H1 (cell line): ENCODE measurements at regions not wholly inside any gene's neighbourhood (a gene's known extent, or its start where the extent isn't known, plus 50 kb on each side); places are given as distances from the start of the nearest gene placed in this dataset.

ENCODE experiments used
- CTCF ChIA-PET: fragments of 300-600 bp; sonication (Branson Sonifier 250); formaldehyde crosslinking; loops from one replicate; lab custom pipeline; 2021; ENCODE audit not compliant: partially characterized antibody; lab: Charles Lee
- POLR2A ChIA-PET: fragments of 300-600 bp; sonication (Branson Sonifier 250); formaldehyde crosslinking; loops from one replicate; lab custom pipeline; 2021; ENCODE audit warnings: inconsistent platforms; ENCODE audit not compliant: partially characterized antibody; lab: Charles Lee
- DNase-seq, 2 experiments: peaks; one replicate each; pipeline versions ENCODE4 v3.0.0 to v3.0.0-alpha.2; 2010 to 2022; ENCODE audit warnings: low spot score in 2 of 2, low read depth in 1 of 2, mixed read lengths in 1 of 2
- FAIRE-seq: peaks from 2 replicates; lab custom pipeline; 2011; peaks lifted over from hg19 to GRCh38; lab: Jason Lieb, UNC
- H2AFZ ChIP-seq: 2 replicates; pipeline ENCODE4 v1.8.1; 2012; ENCODE audit warnings: low read length, inconsistent platforms
- H2AK5ac ChIP-seq: 2 replicates; pipeline ENCODE4 v1.6.1; 2013; ENCODE audit warnings: low read depth, low read length
- H2BK120ac ChIP-seq: replicated peaks from 2 replicates; pipeline ENCODE3; 2013; ENCODE audit warnings: low read depth, low read length, inconsistent platforms
- H2BK12ac ChIP-seq: 2 replicates; pipeline ENCODE4 v1.6.1; 2013; ENCODE audit warnings: low read depth, low read length
- H2BK15ac ChIP-seq: 2 replicates; pipeline ENCODE4 v1.6.1; 2013; ENCODE audit warnings: low read length
- H2BK20ac ChIP-seq: 2 replicates; pipeline ENCODE4 v1.6.1; 2013; ENCODE audit warnings: low read length
- H2BK5ac ChIP-seq: 2 replicates; pipeline ENCODE4 v1.6.1; 2013; ENCODE audit warnings: low read depth, low read length
- H3K14ac ChIP-seq: 2 replicates; pipeline ENCODE4 v1.6.1; 2013; ENCODE audit warnings: inconsistent platforms; ENCODE audit not compliant: insufficient read length
- H3K18ac ChIP-seq: 2 replicates; pipeline ENCODE4 v1.6.1; 2013; ENCODE audit warnings: low read length; ENCODE audit errors: extremely low read depth
- H3K23ac ChIP-seq: 2 replicates; pipeline ENCODE4 v1.6.1; 2013; ENCODE audit warnings: inconsistent platforms; ENCODE audit not compliant: insufficient read length
- H3K23me2 ChIP-seq: 2 replicates; pipeline ENCODE4 v1.6.1; 2013; ENCODE audit warnings: low read depth, low read length
- H3K27ac ChIP-seq: 2 replicates; pipeline ENCODE4 v1.6.1; 2011; ENCODE audit warnings: low read depth, low read length, inconsistent platforms
- H3K27me3 ChIP-seq, 4 experiments: replicated peaks in 1 of 4; 1 replicate in 1 of 4; 2 replicates in 3 of 4; pipeline versions ENCODE4 v1.6.1 to v1.8.1; 2011 to 2013; ENCODE audit warnings: low read length in 3 of 4, mild to moderate bottlenecking in 3 of 4, inconsistent platforms in 2 of 4, mixed read lengths in 2 of 4, moderate library complexity in 1 of 4; ENCODE audit not compliant: control insufficient read depth in 3 of 4, insufficient read depth in 3 of 4; ENCODE audit errors: extremely low read depth in 1 of 4
- H3K36me3 ChIP-seq, 4 experiments: 2 replicates each; pipeline versions ENCODE4 v1.6.1 to v1.8.1; 2011 to 2013; ENCODE audit warnings: mild to moderate bottlenecking in 4 of 4, low read length in 3 of 4, moderate library complexity in 2 of 4, control low read depth in 1 of 4, inconsistent platforms in 1 of 4; ENCODE audit not compliant: insufficient read depth in 4 of 4, control insufficient read depth in 2 of 4
- H3K4ac ChIP-seq: replicated peaks from 2 replicates; pipeline ENCODE3; 2013; ENCODE audit warnings: low read length, low read depth, mixed read lengths, inconsistent platforms; ENCODE audit not compliant: insufficient read length
- H3K4me1 ChIP-seq, 4 experiments: replicated peaks in 1 of 4; 1 replicate in 1 of 4; 2 replicates in 3 of 4; pipeline versions ENCODE4 v1.6.1 to v1.8.1; 2011 to 2013; ENCODE audit warnings: low read length in 3 of 4, inconsistent platforms in 2 of 4, mixed read lengths in 1 of 4; ENCODE audit not compliant: insufficient read depth in 4 of 4, control insufficient read depth in 3 of 4
- H3K4me2 ChIP-seq, 2 experiments: 2 replicates each; pipeline versions ENCODE4 v1.6.1 to v1.8.1; 2011 to 2013; ENCODE audit warnings: low read depth in 2 of 2, low read length in 2 of 2, control low read depth in 1 of 2, inconsistent platforms in 1 of 2, mild to moderate bottlenecking in 1 of 2; ENCODE audit not compliant: insufficient read depth in 1 of 2
- H3K4me3 ChIP-seq, 4 experiments: fragments of 200-600, 300-600 bp in 1 of 4; sonication (generic), shearing (Covaris generic), sonication (Bioruptor Twin) in 1 of 4; 2 replicates each; pipeline versions ENCODE4 v1.5.1 to v1.8.1; 2011 to 2016; ENCODE audit warnings: low read length in 4 of 4, low read depth in 3 of 4, control low read depth in 2 of 4, inconsistent platforms in 2 of 4, mild to moderate bottlenecking in 2 of 4, mixed read lengths in 1 of 4, moderate library complexity in 1 of 4; ENCODE audit not compliant: insufficient read depth in 2 of 4; ENCODE audit errors: extremely low read depth in 1 of 4
- H3K56ac ChIP-seq: replicated peaks from 2 replicates; pipeline ENCODE3; 2013; ENCODE audit warnings: low read depth, mild to moderate bottlenecking, mixed read lengths, low read length, inconsistent platforms; ENCODE audit not compliant: insufficient read length
- H3K79me1 ChIP-seq: 2 replicates; pipeline ENCODE4 v1.6.1; 2013; ENCODE audit warnings: low read depth, low read length, control low read depth
- H3K79me2 ChIP-seq, 2 experiments: 2 replicates each; pipeline versions ENCODE4 v1.6.1 to v1.8.1; 2012 to 2013; ENCODE audit warnings: low read length in 2 of 2, mild to moderate bottlenecking in 2 of 2, inconsistent platforms in 1 of 2; ENCODE audit not compliant: insufficient read depth in 2 of 2, control insufficient read depth in 1 of 2
- H3K9ac ChIP-seq, 4 experiments: replicated peaks in 1 of 4; 1 replicate in 1 of 4; 2 replicates in 3 of 4; pipeline versions ENCODE4 v1.6.1 to v1.8.1; 2011 to 2013; ENCODE audit warnings: low read depth in 3 of 4, low read length in 3 of 4, control low read depth in 2 of 4, mild to moderate bottlenecking in 2 of 4, moderate library complexity in 2 of 4, inconsistent platforms in 1 of 4; ENCODE audit errors: extremely low read depth in 1 of 4
- H3K9me3 ChIP-seq, 2 experiments: 2 replicates each; pipeline versions ENCODE4 v1.6.1 to v1.8.1; 2012 to 2013; ENCODE audit warnings: mild to moderate bottlenecking in 2 of 2, moderate library complexity in 2 of 2, control low read depth in 1 of 2, inconsistent platforms in 1 of 2, low read depth in 1 of 2, low read length in 1 of 2, mixed read lengths in 1 of 2; ENCODE audit not compliant: insufficient read depth in 2 of 2
- H4K20me1 ChIP-seq, 2 experiments: replicated peaks in 1 of 2; 2 replicates each; pipeline versions ENCODE3 to v1.8.1; 2011 to 2013; ENCODE audit warnings: inconsistent platforms in 2 of 2, low read length in 2 of 2, mild to moderate bottlenecking in 1 of 2; ENCODE audit not compliant: insufficient read depth in 2 of 2, control insufficient read depth in 1 of 2
- H4K5ac ChIP-seq: 2 replicates; pipeline ENCODE4 v1.6.1; 2013; ENCODE audit warnings: low read length, low read depth, mixed read lengths, inconsistent platforms; ENCODE audit not compliant: insufficient read length
- H4K8ac ChIP-seq: 2 replicates; pipeline ENCODE4 v1.8.0; 2013; ENCODE audit warnings: mild to moderate bottlenecking, moderate library complexity, low read length, inconsistent platforms; ENCODE audit not compliant: insufficient read depth; ENCODE audit errors: extremely low read depth
- H4K91ac ChIP-seq: replicated peaks from 2 replicates; pipeline ENCODE3; 2013; ENCODE audit warnings: low read length, mixed read lengths, inconsistent platforms; ENCODE audit not compliant: insufficient read length
- RAD21 ChIP-seq, 2 experiments: IDR thresholded peaks in 1 of 2; conservative IDR thresholded peaks in 1 of 2; 2 replicates each; pipeline ENCODE4 v1.6.1; 2011; ENCODE audit warnings: low read depth in 2 of 2, low read length in 2 of 2, improper control_type of control experiment in 1 of 2, inconsistent platforms in 1 of 2, mild to moderate bottlenecking in 1 of 2, moderate library complexity in 1 of 2
- RNF2 ChIP-seq: fragments of 200-900, 300-1000 bp; sonication (generic); IDR thresholded peaks from 2 replicates; pipeline ENCODE4 v1.7.1; 2016; ENCODE audit warnings: borderline replicate concordance, low read depth, mild to moderate bottlenecking, antibody characterized with exemption, low read length; ENCODE audit not compliant: poor library complexity, severe bottlenecking; ENCODE audit errors: missing control alignments
- RXRA ChIP-seq: IDR thresholded peaks from 2 replicates; pipeline ENCODE4 v1.6.1; 2011; ENCODE audit warnings: low read depth, mild to moderate bottlenecking, low read length, moderate library complexity; ENCODE audit not compliant: insufficient read depth
- WGBS, 2 experiments: shearing (Covaris generic) in 1 of 2; methylation state at CpG; one replicate each; pipeline versions ENCODE4 v1.1.6 to v1.1.7; 2013 to 2015; ENCODE audit warnings: low lambda C conversion rate in 2 of 2, mixed read lengths in 2 of 2, inconsistent platforms in 1 of 2, low coverage in 1 of 2, missing lambda C conversion rate in 1 of 2; ENCODE audit not compliant: insufficient replicate concordance in 2 of 2, insufficient coverage in 1 of 2, insufficient read length in 1 of 2; ENCODE audit errors: extremely low coverage in 1 of 2, missing lambda C conversion rate in 1 of 2; 5-methylcytosine and 5-hydroxymethylcytosine counted together

DNA sequence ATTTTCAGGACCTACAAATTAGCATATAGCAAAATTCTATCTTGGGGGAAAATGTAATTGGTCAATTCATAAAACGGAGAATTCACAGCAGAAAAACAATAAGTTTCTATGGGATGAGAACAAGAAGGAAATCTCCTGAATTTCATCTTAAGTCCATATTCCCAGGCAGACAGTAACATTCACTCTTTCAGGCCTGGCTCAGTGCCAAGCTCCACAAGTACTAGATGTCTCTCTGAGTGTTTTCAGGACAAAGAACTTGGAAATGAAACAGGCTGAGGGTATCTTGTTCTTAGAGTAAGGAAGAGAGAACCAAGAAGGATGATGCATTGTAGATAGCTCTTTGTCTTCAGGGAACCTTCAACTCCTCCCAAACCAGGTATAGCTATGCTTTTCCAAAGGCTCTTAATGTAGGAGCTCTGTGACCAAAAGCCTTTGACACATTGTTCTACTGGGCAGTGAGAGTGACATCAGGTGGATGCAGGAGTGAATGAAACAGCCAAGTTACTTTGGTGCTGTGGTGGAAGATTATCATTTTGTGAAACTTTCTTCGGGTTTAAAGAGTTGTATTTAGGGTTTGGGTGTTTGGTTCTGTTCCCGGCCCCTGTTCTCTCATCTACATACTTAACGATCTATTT, 298.3 kb downstream of the GPATCH2 start:
- Histone ChIP-seq H3K56ac (no peak overlapping the region), H3K27me3 (no peaks in the 10 kb centered on the region), H3K4me2 (no peak overlapping the region), H3K14ac (no peak overlapping the region), H4K8ac (no peak overlapping the region), H2BK15ac (no peak overlapping the region), H3K79me2 (no peaks in the 10 kb centered on the region), H3K9ac (no peak overlapping the region), H4K5ac (no peak overlapping the region), H3K4ac (no peak overlapping the region), H4K20me1 (no peaks in the 10 kb centered on the region)
- CTCF ChIA-PET = interaction anchor here (0.9 to 2.9 kb wide), 9 partner anchors 9 to 671 kb away, joined by 3 to 17 read pairs (median 4); no protein-coding TSS in a partner anchor
- DNase-seq = no peak
- no peak for FAIRE-seq
- TF ChIP-seq RNF2 = no peak
- peak in 1 of 2 experiments; percentile 15; a peak in 1 of 4 replicates for TF ChIP-seq RAD21 (IDR thresholded peaks at IDR 0.05 in 1 of 2, conservative IDR thresholded peaks at IDR 0.05 in 1 of 2; ENCODE audit: low read depth in 2 of 2, low read length in 2 of 2)
- TF ChIP-seq RXRA = no peak
- TF ChIP-seq, all 59 proteins: peak for 1
- Histone ChIP-seq H2AK5ac (no peak overlapping the region), H3K4me1 (no peaks in the 10 kb centered on the region), H2BK20ac (no peak overlapping the region), H2BK120ac (no peak overlapping the region), H3K79me1 (no peaks in the 10 kb centered on the region), H2AFZ (no peak overlapping the region), H3K23ac (no peak overlapping the region), H3K9me3 (peaks cover 8 to 12% of the 10 kb centered on the region in 2 experiments), H3K27ac (no peak overlapping the region), H3K23me2 (no peaks in the 10 kb centered on the region), H2BK12ac (no peak overlapping the region), H2BK5ac (no peak overlapping the region), H3K18ac (no peak overlapping the region), H3K36me3 (no peaks in the 10 kb centered on the region), H3K4me3 (no peak overlapping the region), H4K91ac (no peak overlapping the region)
- 92% methylated on average over 4 of the region's 4 CpGs; no CpG with 5 or more reads in 1 of the 2 experiments for WGBS, 2 experiments
- POLR2A ChIA-PET = interaction anchor here (0.5 kb wide), 1 partner anchor 1702 kb away, joined by 3 read pairs; no protein-coding TSS in a partner anchor
